DOHH2 (cell line): ENCODE measurements at regions not wholly inside any gene's neighbourhood (a gene's known extent, or its start where the extent isn't known, plus 50 kb on each side); places are given as distances from the start of the nearest gene placed in this dataset.

Source experiments
- H3F3A ChIP-seq: fragments of 200-600 bp; sonication (generic), shearing (Covaris generic); 2 replicates; pipeline ENCODE4 v1.6.0; 2016; ENCODE audit warnings: antibody characterized with exemption, mild to moderate bottlenecking; ENCODE audit not compliant: control insufficient read depth, insufficient read depth
- H3K27ac ChIP-seq: fragments of 200-600 bp; sonication (generic); 2 replicates; pipeline ENCODE4 v1.5.1; 2014; ENCODE audit warnings: low read depth, mild to moderate bottlenecking, low read length, moderate library complexity
- H3K27me3 ChIP-seq: fragments of 200-600 bp; sonication (generic); 2 replicates; pipeline ENCODE4 v1.6.1; 2014; ENCODE audit warnings: mild to moderate bottlenecking, low read length, mixed read lengths; ENCODE audit not compliant: control insufficient read depth
- H3K36me3 ChIP-seq: fragments of 200-600 bp; sonication (generic); 2 replicates; pipeline ENCODE4 v1.6.1; 2014; ENCODE audit warnings: mild to moderate bottlenecking, low read length, moderate library complexity, mixed read lengths; ENCODE audit not compliant: control insufficient read depth
- H3K4me1 ChIP-seq: fragments of 200-600 bp; sonication (generic); 2 replicates; pipeline ENCODE4 v1.6.1; 2014; ENCODE audit warnings: mild to moderate bottlenecking, low read length, mixed read lengths; ENCODE audit not compliant: control insufficient read depth
- H3K4me2 ChIP-seq: fragments of 200-600 bp; sonication (generic); 2 replicates; pipeline ENCODE4 v1.6.0; 2014; ENCODE audit warnings: mild to moderate bottlenecking, low read length, moderate library complexity
- H3K4me3 ChIP-seq: fragments of 200-600 bp; sonication (generic); 2 replicates; pipeline ENCODE4 v1.5.1; 2014; ENCODE audit warnings: mild to moderate bottlenecking, low read length, mixed read lengths
- H3K79me2 ChIP-seq: fragments of 200-600 bp; sonication (generic); 2 replicates; pipeline ENCODE4 v1.6.1; 2014; ENCODE audit warnings: mild to moderate bottlenecking, low read length, mixed read lengths; ENCODE audit not compliant: control insufficient read depth
- H3K9me2 ChIP-seq: fragments of 200-600 bp; sonication (generic); replicated peaks from 2 replicates; pipeline ENCODE4 v1.6.1; 2014; ENCODE audit warnings: mild to moderate bottlenecking, low read length, mixed read lengths; ENCODE audit not compliant: control insufficient read depth
- H3K9me3 ChIP-seq: fragments of 200-600 bp; sonication (generic); 2 replicates; pipeline ENCODE4 v1.6.1; 2014; ENCODE audit warnings: antibody characterized with exemption, low read length, mixed read lengths; ENCODE audit not compliant: control insufficient read depth, insufficient read depth
- H4K20me1 ChIP-seq: fragments of 200-600 bp; sonication (generic); 2 replicates; pipeline ENCODE4 v1.6.0; 2014; ENCODE audit warnings: low read depth, mild to moderate bottlenecking, antibody characterized with exemption, low read length, moderate library complexity; ENCODE audit not compliant: control insufficient read depth, insufficient read depth
- EZH2phosphoT487 ChIP-seq: fragments of 200-600 bp; sonication (generic); IDR thresholded peaks from 2 replicates; pipeline ENCODE4 v1.6.1; 2017; ENCODE audit warnings: borderline replicate concordance, mild to moderate bottlenecking, antibody characterized with exemption, low read length, moderate library complexity, mixed read lengths
- TF ChIP-seq, protein P1 (sequence below): fragments of 200-600 bp; sonication (generic); IDR thresholded peaks from one replicate; pipeline ENCODE4 v1.5.1; 2014; ENCODE audit warnings: antibody characterized with exemption, mild to moderate bottlenecking, low read depth, low read length; ENCODE audit not compliant: poor library complexity, severe bottlenecking

DNA sequence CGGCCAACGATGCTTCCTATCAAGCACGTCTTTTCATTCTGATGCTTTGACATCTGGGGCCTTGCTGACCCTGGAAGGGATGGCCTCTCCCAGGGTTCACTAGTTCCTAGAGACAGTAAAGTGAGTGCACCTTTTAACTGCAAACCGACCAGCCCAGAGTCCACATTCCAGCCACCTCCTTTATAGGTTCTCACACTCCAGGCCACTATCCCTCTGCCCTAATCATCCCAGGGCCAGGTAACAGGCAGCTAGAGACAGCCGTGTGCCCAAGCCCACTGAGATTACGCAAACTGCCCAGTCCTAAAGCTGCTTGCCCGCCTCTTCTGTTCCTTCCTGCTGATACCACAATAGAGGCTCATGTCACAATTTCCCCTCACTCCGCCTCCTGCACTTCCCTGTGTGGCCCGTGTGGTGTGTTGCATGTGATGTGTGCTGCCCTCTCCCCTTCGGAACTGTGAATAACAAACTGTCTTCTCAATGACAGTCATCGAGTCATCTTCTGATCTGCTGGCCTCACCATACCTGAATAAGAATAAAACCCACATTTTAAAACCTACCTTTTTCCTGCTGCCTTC lies 123.7 kb upstream of the EXOC2 start:
- H3K27me3 ChIP-seq, result peaks cover 12% of the 10 kb centered on the region; the same call in 1 of the 2 replicates
- H3K4me3 ChIP-seq, result no peak overlapping the region
- no peak overlapping the region for H3K27ac ChIP-seq
- no peaks in the 10 kb centered on the region for H3K4me1 ChIP-seq
- no peaks in the 10 kb centered on the region for H4K20me1 ChIP-seq
- no peak for TF ChIP-seq EZH2phosphoT487
- TF ChIP-seq, protein P1, sequence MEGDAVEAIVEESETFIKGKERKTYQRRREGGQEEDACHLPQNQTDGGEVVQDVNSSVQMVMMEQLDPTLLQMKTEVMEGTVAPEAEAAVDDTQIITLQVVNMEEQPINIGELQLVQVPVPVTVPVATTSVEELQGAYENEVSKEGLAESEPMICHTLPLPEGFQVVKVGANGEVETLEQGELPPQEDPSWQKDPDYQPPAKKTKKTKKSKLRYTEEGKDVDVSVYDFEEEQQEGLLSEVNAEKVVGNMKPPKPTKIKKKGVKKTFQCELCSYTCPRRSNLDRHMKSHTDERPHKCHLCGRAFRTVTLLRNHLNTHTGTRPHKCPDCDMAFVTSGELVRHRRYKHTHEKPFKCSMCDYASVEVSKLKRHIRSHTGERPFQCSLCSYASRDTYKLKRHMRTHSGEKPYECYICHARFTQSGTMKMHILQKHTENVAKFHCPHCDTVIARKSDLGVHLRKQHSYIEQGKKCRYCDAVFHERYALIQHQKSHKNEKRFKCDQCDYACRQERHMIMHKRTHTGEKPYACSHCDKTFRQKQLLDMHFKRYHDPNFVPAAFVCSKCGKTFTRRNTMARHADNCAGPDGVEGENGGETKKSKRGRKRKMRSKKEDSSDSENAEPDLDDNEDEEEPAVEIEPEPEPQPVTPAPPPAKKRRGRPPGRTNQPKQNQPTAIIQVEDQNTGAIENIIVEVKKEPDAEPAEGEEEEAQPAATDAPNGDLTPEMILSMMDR, result no peak
- H3K36me3 ChIP-seq, result no peaks in the 10 kb centered on the region
- H3K4me2 ChIP-seq, result no peak overlapping the region
- no peaks in the 10 kb centered on the region for H3K79me2 ChIP-seq
- no peaks in the 10 kb centered on the region for H3K9me2 ChIP-seq
- H3K9me3 ChIP-seq, result no peaks in the 10 kb centered on the region
- no peaks in the 10 kb centered on the region for H3F3A ChIP-seq

DNA sequence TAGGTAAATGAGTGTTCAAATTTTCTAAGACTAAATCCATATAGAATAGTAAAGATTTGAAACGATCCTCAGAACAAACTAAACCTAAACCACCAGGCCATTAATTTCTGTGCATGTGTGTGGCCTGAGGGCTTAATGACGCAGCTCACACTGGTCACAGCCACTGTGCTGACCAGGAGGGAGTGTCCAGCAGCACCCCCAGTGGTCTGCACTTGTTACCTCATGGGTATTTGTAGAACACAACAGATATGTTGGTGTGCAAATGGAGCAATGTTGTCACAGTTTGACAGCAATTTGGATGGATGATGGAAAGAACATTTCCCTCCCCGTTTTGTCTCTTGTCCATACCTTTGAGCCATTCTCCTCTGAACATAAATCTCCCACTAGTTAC lies 122.4 kb upstream of the EXOC2 start:
- H3K4me2 ChIP-seq, result no peak overlapping the region
- H3F3A ChIP-seq, result no peaks in the 10 kb centered on the region
- no peaks in the 10 kb centered on the region for H4K20me1 ChIP-seq
- H3K27me3 ChIP-seq, result peaks cover 12% of the 10 kb centered on the region; the same call in 1 of the 2 replicates
- no peaks in the 10 kb centered on the region for H3K79me2 ChIP-seq
- H3K4me3 ChIP-seq, result no peak overlapping the region
- TF ChIP-seq, protein P1, result no peak
- no peak for TF ChIP-seq EZH2phosphoT487
- no peak overlapping the region for H3K27ac ChIP-seq
- H3K36me3 ChIP-seq, result no peaks in the 10 kb centered on the region
- H3K9me3 ChIP-seq, result no peaks in the 10 kb centered on the region
- no peaks in the 10 kb centered on the region for H3K9me2 ChIP-seq
- no peaks in the 10 kb centered on the region for H3K4me1 ChIP-seq

GRCh38 chr6:814378-815347 lies 121.7 kb upstream of the EXOC2 start:
- Histone ChIP-seq H3K36me3 (no peaks in the 10 kb centered on the region), H3K27ac (no peak overlapping the region), H4K20me1 (no peaks in the 10 kb centered on the region), H3K9me3 (no peaks in the 10 kb centered on the region), H3F3A (no peaks in the 10 kb centered on the region), H3K4me1 (no peaks in the 10 kb centered on the region), H3K4me2 (no peak overlapping the region), H3K9me2 (no peaks in the 10 kb centered on the region), H3K4me3 (no peak overlapping the region), H3K79me2 (no peaks in the 10 kb centered on the region), H3K27me3 (peaks cover 12% of the 10 kb centered on the region; the same call in 1 of the 2 replicates)
- TF ChIP-seq EZH2phosphoT487, result no peak
- TF ChIP-seq, protein P1, result no peak
